Inflammatory macrophage treated with lipopolysaccharide for 1 hour (primary cell): ENCODE measurements at regions not wholly inside any gene's neighbourhood (a gene's known extent, or its start where the extent isn't known, plus 50 kb on each side); places are given as distances from the start of the nearest gene placed in this dataset.
"Not testable (repeated sequence)": the region's sequence is repeated elsewhere in the genome, so short reads cannot be mapped to it uniquely, and the experiment has no call there.

Source experiments
- DNase-seq, 2 donors: peaks; one replicate each; pipeline ENCODE4 v3.0.0-alpha.2; 2020 to 2022

DNA sequence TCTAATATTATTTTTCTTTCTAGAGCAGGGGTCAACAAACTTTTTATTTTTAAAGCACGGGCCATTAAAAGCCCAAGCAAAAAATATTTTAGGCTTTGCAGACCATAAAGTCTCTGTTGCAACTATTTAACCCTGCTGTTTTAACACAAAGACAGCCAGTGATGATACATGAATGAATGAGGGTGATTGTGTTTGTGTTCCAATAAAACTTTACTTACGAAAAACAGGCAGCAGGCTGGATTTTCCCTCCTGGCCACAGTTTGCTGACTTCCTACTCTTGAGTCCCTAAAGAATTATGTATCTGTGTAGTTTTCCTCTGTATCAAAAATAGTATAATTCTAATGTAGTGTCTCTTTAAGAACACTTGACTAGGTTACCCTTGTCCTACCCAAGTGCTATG, 402.0 kb downstream of the ADCYAP1 start:
- DNase-seq, result no peak

DNA sequence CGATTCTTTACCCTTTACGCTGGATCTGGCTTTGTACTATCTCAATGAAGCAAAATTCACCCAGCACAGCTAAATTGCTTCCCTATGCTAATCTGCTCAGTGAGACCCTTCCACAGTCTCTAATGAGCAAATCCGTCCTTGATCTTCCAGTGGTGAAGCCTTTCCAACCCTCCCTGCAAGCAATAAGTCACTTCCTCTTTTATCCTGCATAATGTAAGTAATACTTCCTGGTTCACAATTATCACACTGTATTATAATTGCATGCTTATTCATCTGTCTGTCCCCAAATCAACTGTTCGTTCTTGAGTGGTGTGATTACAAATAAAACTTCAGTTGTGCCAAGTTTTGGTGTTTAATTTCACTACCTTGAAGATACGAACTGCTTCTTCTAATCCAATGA, 404.0 kb downstream of the ADCYAP1 start:
- no peak for DNase-seq

DNA sequence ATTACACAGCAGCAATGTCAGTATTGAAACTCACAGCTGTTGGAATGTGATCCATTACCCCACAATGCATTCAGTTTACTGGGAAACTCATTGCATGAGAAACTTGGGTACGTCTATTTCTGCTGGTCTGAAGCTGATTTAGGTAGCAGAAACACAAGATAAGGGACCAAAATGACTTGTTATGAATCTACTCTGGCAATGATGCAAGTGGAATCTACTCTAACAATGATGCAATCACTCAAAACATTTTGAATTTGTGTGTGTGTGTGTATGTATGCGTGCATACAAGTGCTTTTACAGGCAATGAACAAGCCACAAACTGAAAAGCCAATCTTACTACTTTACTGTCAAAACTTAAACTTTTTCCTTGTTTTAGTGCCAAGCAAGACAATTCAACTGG, 406.7 kb downstream of the ADCYAP1 start:
- no peak for DNase-seq

DNA sequence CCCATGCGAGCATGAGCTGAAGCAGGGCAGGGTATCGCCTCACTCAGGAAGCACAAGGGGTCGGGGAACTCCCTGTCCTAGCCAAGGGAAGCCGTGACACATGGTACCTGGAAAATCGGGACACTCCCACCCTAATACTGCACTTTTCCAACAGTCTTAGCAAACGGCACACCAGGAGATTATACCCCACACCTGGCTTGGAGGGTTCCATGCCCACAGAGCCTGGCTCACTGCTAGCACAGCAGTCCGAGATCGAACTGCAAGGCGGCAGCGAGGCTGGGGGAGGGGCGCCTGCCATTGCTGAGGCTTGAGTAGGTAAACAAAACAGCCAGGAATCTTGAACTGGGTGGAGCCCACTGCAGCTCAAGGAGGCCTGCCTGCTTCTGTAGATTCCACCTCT, 430.7 kb downstream of the ADCYAP1 start:
- not testable (repeated sequence) for DNase-seq

DNA sequence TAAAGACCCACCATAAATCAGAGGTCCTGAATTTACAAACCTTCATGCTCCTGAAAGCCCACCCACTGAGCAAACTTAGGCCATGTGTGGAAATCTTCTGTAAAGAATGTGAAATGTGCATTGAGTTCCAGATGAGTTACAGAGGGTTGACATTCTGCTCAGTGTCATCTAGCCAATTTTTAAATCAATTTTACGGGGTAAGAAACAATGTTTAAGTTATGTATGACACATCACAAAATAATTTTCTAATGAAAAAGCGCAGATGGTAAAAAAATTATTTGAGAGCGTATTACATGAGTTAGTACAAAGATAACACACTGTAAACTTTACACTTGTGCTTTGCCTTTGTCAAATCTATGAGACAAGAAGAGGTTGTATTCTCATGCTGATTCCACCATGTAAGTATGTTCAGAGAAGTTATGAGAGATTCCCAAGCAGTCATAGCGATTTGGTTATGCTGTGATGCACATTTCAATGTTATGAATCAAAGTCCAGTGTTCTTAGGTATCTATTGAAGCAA, 446.3 kb downstream of the ADCYAP1 start:
- no peak for DNase-seq

DNA sequence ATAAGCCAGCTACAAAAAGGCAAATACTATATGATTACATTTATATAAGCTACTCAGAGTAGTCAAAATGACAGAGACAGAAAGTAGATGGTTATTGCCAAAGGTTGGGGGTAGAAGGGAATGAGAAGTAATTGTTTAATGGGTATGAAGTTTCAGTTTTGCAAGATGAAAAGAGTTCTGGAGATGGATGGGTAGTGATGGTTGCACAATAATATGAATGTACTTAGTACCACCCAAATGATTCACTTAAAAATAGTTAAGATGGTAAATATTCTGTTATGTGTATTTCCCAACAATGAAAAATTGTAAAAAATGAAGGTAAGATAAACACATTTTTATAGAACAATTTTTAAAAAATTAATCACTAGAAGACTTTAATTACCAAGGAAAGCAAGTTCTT, 448.4 kb downstream of the ADCYAP1 start:
- DNase-seq, result no peak

DNA sequence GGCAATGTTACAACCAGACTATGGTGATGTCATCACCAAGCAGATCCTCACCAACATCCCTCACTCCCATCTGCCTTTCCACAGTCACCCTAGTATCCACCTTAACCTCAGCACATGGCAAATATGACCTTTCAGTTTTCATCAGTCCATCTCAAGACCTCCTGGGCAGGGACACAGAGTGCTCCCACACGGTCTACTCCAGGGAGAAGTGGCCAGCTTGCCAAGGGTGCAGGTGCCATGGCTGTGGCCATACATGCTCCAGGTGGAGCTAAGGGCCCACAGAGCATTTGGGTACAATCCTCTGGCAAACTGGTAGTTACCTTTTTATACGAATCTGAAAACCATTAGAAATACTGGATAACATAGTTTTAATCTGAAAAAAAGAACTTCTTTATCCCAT, 453.1 kb downstream of the ADCYAP1 start:
- DNase-seq, result no peak

DNA sequence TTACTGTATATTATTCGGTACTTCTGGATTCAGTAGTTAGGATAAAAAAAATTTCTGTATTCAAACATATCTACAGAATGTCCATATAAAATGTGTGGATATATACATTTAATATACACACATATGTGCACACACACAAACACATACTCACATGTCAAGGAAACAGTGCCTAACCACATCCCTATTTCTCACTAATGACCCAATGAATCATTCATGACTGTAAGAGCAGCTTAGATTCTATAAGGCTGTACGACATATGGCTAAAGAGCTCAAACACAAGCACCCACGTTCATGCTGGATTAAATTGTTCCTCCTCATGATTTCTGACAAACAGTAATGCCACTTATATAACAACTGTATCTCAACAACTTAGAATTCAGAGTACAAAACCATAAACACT, 457.3 kb downstream of the ADCYAP1 start:
- DNase-seq, result no peak

DNA sequence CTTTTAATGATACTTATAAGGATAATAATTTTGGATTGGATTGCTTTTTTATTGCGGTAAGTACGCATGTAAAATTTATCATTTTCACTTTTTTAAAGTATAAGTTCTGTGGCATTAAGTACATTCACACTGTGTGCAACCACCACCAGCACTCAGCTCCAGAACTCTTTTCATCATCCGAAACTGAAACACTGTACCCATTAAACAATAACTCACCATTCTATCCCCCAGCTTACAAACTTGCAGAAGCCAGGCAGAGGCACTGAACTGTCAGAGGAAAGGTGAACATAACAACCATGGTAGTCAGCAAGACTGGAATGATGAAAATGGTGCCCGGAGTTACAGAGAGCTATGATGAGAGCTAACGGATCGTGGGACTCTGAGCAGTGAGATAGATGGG, 465.9 kb downstream of the ADCYAP1 start:
- no peak for DNase-seq

DNA sequence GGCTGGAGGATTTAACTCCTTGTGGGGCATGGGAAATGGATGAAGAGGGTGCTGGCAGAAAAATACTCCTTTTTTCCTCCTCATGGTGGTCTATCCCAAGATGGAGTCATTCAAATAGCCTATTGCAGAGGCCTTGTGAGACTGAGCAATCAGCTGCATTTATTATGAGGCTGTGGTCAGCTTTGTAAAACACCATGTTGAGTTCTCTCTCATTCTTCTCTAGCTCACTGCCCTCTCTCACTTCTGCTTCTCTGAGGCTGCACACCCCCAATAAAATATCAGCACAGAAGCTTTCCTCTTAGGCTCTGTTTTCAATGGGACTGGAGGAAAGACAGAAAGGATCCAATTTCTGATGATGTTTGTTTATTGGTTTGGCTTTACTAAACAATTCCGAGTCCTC, 467.1 kb downstream of the ADCYAP1 start:
- no peak for DNase-seq

DNA sequence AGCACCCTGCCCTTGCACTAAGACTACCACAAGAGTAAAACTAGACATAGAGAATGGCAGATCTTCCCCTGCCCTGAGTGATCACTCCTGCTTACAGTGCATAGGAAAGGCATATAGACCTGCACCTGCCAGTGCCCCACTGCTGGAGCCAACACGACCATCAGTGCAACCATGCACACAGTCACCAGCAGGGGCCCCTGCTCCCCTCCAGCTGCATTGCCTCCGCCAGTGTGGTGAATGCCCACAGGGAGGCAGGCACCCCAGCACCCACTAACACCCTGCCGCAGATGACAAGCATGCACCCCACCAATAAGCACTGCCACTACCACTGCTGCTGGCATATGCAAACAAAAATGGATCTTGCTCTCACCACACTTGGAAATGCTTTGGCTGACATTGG, 478.8 kb downstream of the ADCYAP1 start:
- DNase-seq, result no peak

DNA sequence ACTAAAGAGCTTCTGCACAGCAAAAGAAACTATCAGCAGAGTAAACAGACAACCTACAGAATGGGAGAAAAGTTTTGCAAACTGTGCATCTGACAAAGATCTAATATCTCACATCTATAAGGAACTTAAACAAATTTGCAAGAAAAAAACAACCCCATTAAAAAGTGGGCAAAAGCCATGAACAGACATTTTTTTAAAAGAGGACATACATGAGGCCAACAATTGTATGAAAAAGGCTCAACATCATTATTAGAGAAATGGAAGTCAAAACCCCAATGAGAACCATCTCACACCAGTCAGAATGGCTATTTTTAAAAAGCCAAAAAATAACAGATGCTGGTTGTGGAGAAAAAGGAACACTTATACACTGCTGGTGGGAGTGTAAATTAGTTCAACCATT, 483.8 kb downstream of the ADCYAP1 start:
- not testable (repeated sequence) for DNase-seq

DNA sequence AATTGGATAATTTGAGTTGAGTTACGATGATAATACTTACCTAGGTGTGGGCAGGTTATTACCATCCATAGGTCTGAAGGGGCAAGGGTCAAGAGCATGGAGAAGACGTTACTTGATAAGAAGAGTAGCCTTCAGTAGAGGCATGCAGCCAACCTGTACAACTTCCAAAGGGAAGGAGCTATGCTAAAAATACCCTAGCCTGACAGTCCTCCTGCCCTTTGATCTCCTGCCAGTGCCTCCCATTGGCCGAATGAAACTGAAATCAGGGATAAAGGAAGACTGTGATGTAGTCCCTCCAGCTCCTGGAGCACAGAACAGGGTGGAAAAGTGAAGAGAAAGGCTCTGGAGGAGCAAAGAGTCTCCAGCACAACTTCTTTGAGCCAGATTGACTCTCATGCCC, 487.4 kb downstream of the ADCYAP1 start:
- DNase-seq, result no peak

DNA sequence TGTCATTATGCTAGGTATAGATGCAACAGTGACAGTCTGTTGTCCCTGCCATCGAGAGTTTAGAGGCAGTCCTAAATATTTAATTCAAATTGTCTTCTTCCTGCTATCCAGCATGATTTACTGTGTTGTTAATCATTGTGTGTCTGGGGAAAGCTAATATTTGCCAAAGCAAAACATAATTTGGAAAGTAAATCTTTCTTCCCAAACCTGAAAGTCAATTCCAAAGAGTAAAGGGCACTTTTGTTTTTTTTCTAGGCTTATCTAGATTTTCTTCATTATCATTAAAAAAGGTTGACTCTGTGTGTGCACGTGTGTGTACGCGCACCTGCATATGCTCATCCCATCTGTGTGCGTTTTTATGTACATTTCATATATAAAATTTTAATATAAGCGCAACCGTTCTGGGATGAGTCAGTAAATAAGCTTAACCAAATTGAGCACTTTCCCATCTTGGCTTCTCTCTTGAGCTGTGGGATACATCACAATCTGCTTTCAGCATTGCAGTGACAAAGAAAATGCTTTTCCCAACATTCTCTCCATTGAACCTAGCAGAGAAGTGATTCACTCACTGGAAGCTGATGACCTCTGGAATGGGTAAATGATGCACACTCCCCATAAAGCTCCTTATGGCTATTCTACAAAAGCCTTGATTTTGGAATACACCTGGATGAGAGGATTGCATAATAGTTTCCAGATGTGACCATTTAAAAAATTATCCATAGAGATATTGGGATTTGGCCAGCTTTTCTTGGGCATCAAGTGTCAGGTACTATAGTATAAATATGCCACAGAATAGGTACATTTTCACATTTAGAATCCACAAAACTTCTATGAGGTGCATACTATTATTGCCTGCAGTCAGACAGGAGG, 488.4 kb downstream of the ADCYAP1 start:
- no peak for DNase-seq

DNA sequence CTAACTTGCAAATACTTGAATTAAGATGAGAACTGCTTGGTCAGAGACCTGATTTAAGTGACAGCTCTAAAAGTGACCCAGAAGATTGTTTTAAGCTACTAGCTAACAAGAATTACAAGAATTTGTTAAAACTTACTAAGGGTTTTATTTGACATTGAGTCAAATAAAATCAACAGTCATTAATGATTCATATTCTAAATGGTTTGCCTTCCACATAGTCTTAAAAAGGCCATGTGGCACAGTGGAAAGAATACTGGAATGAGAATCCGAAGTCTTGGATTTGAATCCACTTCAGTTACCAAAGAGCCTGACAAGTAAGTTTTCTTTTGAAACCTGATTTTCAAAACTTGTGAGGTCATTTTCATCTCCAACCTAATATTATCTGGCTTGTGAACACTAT, 489.3 kb downstream of the ADCYAP1 start:
- no peak for DNase-seq

DNA sequence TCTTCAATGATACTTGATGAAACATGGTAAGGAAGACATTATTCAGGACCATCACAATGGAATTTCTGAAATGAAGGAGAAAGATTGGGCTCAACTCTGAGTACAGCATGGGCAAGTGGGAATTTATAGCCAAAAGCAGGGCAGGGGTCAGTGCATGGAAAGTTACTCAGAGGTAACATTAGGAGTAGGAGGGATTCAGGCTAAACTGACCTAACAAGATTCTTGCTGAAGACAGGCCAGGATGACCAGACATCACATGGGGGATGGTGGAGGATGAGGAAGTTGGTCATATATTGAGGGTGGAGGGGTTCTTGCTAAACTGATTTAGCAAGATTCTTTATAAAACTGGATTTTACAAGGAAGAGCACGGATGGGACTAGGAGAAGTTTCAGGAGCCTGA, 489.8 kb downstream of the ADCYAP1 start:
- no peak for DNase-seq

DNA sequence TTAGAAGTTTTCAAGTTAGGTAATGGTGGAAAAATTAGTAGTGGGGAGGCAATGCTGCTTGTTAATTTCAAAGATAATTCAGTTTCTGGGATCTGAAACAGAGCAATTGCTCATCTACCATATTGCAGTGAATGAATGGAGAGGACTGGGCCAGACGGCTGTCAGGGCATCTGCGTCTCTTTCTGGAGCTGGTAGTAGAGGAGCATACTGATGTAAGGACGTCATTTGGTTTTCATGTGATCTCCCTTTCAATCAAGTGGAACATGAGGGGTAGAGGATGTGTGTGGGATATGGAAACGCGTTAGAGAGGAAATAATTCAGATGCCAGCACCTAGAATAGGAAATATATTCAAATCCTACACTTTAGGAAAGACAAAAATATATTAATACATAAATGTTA, 490.3 kb downstream of the ADCYAP1 start:
- no peak for DNase-seq

DNA sequence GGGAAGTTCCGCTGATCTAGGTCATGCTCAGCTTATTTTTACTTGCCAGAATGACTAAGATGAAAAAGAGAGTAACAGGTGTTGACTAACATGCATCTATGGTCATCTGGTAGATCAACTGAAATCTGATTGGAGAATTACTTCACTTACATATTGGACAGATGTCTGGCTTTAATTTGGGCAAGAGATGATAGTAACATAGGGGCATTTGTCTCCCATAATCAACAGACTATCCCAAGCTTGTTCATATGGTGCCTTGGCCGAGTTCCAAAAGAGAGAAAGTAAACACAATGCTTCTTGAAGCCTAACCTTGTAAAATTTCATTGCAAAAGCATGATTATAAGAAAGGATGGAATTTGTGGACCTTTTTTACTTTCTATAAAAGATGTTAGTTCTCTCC, 503.7 kb downstream of the ADCYAP1 start:
- no peak for DNase-seq

DNA sequence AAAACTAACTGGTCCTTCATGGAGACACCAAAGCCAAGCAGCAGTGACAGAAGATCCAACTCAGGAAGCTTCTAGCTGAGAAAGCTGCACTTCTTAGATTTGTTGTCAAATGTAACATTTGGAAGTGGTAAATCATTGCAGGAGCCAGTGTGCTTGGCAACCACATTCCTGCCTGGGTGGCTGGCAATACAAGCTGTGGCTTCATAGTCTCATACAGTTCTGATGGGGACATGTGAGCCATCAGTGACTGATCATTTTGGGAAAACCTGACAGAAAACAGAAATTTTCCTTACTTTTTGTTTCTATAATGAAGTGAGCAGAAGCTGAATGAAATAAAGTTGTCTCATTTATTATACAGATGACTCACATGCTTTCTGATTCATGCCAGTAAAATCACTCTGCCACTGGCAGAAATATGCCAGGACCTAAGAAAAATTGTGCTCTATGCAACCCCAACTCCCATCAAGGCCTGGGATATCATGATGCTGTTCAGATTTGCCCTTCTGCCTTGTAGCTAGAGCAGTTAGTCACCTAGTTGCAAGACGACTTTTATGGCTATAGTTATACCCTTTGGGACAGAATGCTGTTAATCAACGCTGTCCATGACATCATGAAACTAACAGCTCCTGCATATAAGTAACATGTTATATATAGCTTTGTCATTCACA, 508.1 kb downstream of the ADCYAP1 start:
- DNase-seq, result no peak

DNA sequence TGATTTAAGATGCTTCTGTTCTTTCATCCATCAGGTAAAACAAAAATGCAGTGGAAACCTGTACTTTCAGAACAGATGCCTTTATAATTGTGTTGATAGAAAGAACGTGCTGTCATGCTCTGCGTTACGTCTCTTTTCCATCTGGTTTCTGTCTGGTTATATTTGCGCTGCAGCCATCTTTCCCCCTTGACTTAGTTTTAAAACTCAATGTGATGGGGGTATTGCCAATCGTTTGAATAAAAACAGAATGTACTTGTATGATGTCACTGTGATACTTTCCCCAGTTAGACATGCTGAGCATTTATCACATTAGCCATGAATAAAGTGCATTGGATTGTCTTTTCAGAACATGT, 508.6 kb downstream of the ADCYAP1 start:
- no peak for DNase-seq

DNA sequence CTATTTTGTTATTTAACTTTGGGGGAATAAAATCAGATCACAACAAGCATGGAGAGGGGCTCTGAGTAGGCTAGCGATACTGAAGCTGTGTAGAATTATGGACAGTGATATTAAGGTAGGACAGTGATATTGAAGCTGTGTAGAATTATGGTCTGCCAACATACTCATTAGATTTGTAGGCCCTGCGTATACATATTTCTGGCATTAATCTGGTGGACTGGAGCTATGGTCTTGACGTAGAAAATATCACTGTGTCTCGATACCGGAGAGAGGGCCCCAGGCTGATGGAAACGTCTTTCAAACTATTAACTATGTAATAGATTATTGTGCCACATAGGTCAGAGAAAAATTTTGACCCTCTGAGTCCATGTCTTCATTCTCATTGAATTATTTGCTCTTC, 511.4 kb downstream of the ADCYAP1 start:
- DNase-seq, result no peak

DNA sequence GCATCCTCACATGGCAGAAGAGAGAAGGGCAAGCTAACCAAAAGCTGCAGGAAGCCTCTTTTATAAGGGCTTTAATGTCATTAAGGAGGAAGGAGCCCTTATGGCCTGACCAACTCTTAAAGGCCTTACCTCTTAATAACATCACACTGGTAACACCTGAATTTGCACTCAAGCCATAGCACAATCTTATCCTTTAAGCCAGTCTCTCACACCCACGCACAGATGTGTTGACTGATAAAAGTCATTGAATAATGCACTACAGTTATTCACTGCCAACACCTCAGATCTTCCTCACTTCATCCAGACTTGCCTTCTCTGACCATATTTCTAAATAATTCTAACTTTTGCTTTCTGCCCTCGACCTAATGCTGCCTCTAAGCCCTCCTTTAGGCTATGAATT, 516.8 kb downstream of the ADCYAP1 start:
- no peak for DNase-seq

DNA sequence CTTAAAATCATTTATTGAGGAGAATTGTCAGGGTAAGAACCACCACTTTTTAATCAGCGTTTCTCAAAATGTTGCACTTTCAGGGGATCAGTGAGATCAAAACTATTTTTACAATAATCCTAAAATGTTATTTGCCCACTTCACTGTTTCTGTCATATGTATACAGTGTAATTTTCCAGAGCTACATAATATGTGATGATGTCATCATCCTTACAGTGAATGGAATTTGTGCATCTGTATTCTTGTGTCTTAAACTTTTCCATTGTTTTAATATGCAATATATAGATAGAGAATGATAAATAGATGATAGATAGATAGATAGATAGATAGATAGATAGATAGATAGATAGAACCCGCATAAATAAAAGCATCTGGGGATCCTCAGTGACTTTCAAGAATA, 518.0 kb downstream of the ADCYAP1 start:
- no peak for DNase-seq

DNA sequence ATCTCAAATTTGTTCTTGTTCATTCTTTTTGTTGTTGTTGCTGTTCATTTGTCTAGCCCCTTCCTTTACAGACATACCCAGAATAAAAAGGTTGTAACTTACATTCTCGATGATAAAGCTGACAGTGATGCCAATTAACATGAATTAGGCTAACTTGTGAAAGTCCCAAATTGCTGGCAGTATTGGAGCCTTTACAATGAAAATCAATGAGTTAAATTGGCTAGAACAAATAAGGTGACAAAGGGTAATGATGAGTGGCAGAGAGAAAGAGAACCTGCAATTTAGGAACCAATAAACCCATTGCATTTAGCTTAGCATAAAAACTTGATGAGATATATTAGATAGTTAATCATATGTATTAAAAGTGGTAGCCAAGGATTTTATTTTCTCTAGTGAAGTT, 521.0 kb downstream of the ADCYAP1 start:
- DNase-seq, result no peak

DNA sequence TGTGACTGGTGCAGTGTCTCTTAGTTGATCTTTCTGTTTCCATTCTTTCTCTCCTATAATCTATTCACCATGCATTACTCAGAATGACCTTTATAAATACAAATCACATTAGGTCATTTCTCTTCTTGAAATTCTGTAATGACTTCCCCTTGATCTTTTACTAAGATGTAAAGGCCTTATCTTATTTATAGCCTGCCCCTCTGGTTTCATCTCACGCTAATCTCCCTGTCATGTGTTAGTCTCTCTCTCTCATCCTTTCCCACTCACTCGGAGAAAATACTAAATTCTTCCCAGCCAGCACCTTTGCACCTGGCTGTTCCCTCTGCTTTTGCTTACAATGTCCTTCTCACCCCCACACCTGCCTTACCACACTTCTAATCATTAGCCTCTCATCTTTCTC, 530.8 kb downstream of the ADCYAP1 start:
- no peak for DNase-seq
